GM10248 (cell line): ENCODE measurements at regions not wholly inside any gene's neighbourhood (a gene's known extent, or its start where the extent isn't known, plus 50 kb on each side); places are given as distances from the start of the nearest gene placed in this dataset.

Experiments used
- CTCF ChIA-PET: fragments of 300-600 bp; sonication (Branson Sonifier 250); formaldehyde crosslinking; extraction: SDS; loops from one replicate; lab custom pipeline; 2021; ENCODE audit warnings: antibody characterized with exemption; lab: Yijun Ruan, JAX
- POLR2A ChIA-PET: fragments of 350-650 bp; sonication (Branson Sonifier 250); formaldehyde crosslinking; extraction: SDS; loops from one replicate; lab custom pipeline; 2020; ENCODE audit warnings: antibody characterized with exemption; lab: Yijun Ruan, JAX
- DNase-seq: peaks from one replicate; pipeline ENCODE4 v3.0.0; 2012; ENCODE audit errors: extremely low spot score
- CTCF ChIP-seq: IDR thresholded peaks from 2 replicates; pipeline ENCODE4 v1.5.1; 2012; ENCODE audit warnings: mild to moderate bottlenecking, low read depth; ENCODE audit errors: extremely low read depth, missing control alignments, control extremely low read depth

- POLR2A ChIA-PET = no interaction called here
- no peak for DNase-seq
- CTCF ChIA-PET = no interaction called here
- no peak for TF ChIP-seq CTCF
Measured at GRCh38 chr13:93116809-93117208, 109.8 kb upstream of the GPC6 start.

GRCh38 chr13:93118081-93118615 lies 108.5 kb upstream of the GPC6 start:
- POLR2A ChIA-PET = no interaction called here
- DNase-seq = no peak
- CTCF ChIA-PET = no interaction called here
- no peak for TF ChIP-seq CTCF

- TF ChIP-seq CTCF = no peak
- POLR2A ChIA-PET = no interaction called here
- no peak for DNase-seq
- CTCF ChIA-PET = no interaction called here
Measured at GRCh38 chr13:93140912-93141311, 85.7 kb upstream of the GPC6 start.

GRCh38 chr13:93144031-93144430 lies 82.6 kb upstream of the GPC6 start:
- no peak for TF ChIP-seq CTCF
- CTCF ChIA-PET = no interaction called here
- DNase-seq = no peak
- POLR2A ChIA-PET = no interaction called here

GRCh38 chr13:93145199-93145598 lies 81.4 kb upstream of the GPC6 start:
- ChIA-PET CTCF (no interaction called here), POLR2A (no interaction called here)
- DNase-seq = no peak
- no peak for TF ChIP-seq CTCF

- CTCF ChIA-PET = no interaction called here
- no peak for DNase-seq
- POLR2A ChIA-PET = no interaction called here
Measured at GRCh38 chr13:93146584-93147297, 79.9 kb upstream of the GPC6 start.

More at GRCh38 chr13:93146584-93147297, 79.9 kb upstream of the GPC6 start:
- TF ChIP-seq CTCF = no peak
